Amniotic epithelial cell (primary cell): ENCODE measurements at regions not wholly inside any gene's neighbourhood (a gene's known extent, or its start where the extent isn't known, plus 50 kb on each side); places are given as distances from the start of the nearest gene placed in this dataset.

Experiments used
- DNase-seq: peaks from one replicate; pipeline ENCODE4 v3.0.0-alpha.2; 2010; ENCODE audit warnings: low read depth

DNA sequence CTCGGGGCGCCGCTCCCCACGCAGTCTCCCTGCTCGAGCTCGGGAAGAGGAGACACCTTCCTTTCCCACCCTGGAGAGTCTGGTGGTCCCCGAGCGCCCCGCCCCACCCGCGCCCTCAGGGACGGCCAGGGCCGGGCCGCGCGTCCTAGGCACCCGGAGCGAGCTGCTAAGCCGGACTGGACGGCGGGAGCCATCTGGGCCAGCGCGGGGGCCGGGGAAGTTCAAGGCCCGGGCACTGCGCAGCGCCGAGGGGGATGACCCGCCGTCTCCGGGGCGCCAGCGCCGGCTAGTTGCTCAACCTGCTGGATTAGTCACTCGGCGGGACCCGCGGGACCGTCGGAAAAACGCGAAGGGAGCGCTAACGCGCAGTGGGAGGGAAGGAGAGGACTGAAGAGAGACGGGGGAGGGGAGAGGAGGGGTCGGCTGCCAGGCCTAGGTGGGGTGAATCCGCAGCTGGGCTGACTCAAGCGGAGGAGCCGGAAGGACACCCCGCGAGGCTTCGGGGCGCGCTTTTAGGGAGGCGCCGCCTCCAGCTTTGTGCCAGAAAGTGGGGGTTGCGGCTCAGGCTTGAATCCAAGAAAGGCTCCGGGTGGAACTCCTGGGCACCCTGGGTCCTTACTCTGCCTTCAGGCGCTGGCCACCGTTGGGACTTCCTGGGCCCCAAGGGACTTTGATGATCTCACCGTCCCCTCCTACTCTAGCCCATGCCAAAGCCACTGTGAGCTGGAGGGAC, 75.7 kb upstream of the FOXP4 start:
- peak; percentile 69 for DNase-seq

GRCh38 chr6:41471064-41471895, 74.9 kb upstream of the FOXP4 start:
- no peak for DNase-seq

DNA sequence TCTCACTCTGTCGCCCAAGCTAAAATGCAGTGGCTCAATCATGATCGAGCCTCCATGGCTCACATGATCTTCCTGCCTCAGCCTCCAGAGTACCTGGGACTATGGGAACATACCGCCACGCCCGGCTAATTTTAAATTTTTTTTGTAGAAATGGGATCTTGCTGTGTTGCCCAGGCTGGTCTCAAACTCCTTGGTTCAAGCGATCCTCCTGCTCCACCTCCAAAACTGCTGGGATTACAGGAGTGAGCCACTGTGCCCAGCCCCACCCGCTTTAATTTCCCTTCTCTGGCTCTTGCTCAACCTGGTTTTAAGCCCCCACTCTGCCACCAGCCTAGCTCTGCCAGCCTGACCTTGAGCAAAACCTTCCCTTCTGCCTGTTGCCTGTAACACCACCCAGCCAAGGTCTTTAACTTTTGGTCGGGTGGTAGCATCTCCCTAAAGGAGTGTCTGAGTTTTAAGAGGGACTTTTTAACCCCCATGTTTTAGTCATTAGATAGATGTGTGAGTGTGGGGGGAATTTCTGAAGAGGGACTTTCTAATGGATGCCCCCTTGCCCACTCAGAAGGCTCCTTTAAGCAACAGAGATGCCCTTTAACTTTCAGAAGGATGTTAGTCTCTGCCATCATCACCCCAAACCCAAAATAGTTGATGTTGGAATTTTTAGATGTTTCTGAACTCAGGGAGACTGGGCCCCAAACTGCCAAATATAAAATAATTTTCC, 71.8 kb upstream of the FOXP4 start:
- DNase-seq = no peak

GRCh38 chr6:41475164-41475563, 71.0 kb upstream of the FOXP4 start:
- no peak for DNase-seq

GRCh38 chr6:41475737-41476357, 70.3 kb upstream of the FOXP4 start:
- no peak for DNase-seq

DNA sequence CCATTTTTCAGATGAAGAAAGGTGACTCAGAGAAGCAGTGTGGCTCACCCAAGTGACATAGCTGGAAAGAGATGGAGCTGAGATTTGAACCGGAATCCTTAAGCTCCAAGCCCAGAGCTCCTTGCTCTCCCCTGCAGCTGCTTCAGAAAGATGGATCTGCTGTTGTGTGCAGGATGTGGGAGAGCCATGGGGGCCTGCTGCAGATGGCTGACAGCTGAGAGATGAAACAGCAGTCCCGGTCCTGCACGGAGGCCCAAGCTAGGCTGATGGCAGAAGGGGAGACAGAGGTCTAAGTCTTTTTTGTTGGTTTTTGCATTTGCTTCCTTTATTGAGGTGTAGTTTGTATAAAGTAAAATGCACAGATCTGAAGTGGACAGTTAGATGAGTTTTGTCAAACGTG, 69.8 kb upstream of the FOXP4 start:
- no peak for DNase-seq

DNA sequence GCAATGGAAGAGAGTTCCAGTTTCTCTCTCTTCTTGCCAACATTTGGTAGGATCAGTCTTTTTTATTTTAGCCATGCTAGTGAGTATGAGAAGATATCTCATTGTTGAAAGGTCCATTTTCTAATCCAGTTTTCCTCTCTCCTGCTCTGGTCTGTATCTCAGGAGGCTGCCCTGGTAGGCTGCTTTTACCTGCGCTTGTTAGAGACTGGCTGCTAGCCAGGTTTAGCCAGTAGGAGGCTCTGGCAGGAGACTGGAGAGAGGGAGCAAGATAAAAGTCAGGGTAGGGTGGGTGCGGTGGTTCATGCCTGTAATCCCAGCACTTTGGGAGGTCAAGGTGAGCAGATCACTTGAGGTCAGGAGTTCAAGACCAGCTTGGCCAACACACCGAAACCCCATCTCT, 68.6 kb upstream of the FOXP4 start:
- DNase-seq = peak; percentile 35

GRCh38 chr6:41483943-41484342, 62.2 kb upstream of the FOXP4 start:
- no peak for DNase-seq

DNA sequence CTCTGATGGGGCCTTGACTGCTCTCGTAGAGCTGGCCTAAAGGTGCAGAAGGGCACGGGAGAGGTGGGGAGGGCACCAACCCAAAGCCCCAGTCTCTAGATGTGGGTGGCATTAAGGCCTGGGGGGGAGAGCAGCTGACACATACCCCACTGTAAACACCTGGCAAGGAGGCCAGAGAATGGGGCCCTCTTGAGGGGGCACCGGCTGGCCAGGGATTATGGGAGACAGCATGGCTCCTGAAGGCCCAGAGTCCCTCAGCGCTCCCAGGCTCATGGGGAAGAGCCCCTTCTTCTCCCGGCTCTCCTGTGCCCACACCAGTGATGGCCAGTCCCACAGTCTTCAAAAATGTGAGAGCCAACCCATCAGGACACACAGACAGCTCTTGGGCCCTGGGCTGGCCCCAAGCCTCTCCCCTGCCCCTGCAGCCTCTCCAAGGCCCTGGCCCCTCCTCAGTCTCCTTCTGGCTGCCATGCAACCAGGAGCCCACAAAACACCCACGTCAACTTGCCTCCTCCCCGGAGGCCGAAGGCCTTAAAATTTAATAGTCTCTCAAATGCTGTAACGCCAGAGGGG, 58.2 kb upstream of the FOXP4 start:
- DNase-seq = no peak

GRCh38 chr6:41488433-41489119, 57.6 kb upstream of the FOXP4 start:
- DNase-seq = peak; percentile 84

DNA sequence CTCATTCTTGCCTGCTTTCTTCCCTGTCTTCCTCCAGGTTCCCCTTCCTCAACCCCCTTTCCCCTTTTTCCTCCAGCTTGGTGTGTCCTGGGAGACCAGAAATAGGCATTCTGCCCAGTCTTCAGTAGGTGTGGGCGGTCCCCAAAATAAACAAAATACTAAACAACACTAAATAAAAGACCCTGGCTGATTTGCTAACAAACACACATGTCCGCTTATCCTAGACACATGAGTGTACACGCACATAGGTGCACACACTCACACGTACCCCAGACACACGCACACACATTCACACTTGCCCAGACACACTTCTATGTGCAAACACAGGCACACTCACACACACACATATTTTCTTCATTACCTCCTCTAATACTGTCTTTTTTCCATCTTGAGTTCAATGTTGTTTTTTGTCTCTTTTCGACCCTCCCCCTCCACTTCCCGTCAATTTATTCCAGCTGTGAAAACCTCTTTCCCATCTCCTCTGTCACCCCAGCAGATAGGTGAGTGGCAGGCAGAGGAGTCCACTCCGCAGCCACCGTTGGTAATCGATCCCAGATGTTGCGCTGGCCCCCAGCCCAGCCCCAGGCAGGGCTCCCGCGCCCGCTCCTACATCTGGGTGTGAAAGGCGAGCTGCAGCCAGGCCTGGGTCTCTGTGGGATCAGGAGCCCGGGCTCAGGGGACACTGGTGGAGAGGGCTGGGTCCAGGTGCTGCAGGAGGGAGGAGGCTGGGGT, 56.9 kb upstream of the FOXP4 start:
- no peak for DNase-seq

- peak; percentile 14 for DNase-seq
Observed at GRCh38 chr6:41492261-41492891, 53.8 kb upstream of the FOXP4 start.

GRCh38 chr6:41494212-41495110, 51.7 kb upstream of the FOXP4 start:
- peak; percentile 38 for DNase-seq
